Kidney epithelial cell (primary cell): ENCODE measurements at regions not wholly inside any gene's neighbourhood (a gene's known extent, or its start where the extent isn't known, plus 50 kb on each side); places are given as distances from the start of the nearest gene placed in this dataset.

Experiments
- DNase-seq: peaks from one replicate; pipeline ENCODE4 v3.0.0-alpha.2; 2010; ENCODE audit warnings: low read depth
- H3K27me3 ChIP-seq: 2 replicates; pipeline ENCODE4 v1.6.0; 2011; ENCODE audit warnings: low read length; ENCODE audit not compliant: control insufficient read depth, insufficient read depth
- H3K36me3 ChIP-seq: 2 replicates; pipeline ENCODE4 v1.5.1; 2011; ENCODE audit warnings: low read length; ENCODE audit not compliant: control insufficient read depth, insufficient read depth
- H3K4me3 ChIP-seq: 2 replicates; pipeline ENCODE4 v1.5.1; 2011; ENCODE audit warnings: low read depth, mild to moderate bottlenecking, control low read depth, low read length
- CTCF ChIP-seq: IDR thresholded peaks from 2 replicates; pipeline ENCODE4 v1.5.1; 2011; ENCODE audit warnings: mild to moderate bottlenecking, moderate library complexity, low read length, control low read depth, inconsistent platforms; ENCODE audit not compliant: insufficient read depth, poor library complexity, severe bottlenecking

DNA sequence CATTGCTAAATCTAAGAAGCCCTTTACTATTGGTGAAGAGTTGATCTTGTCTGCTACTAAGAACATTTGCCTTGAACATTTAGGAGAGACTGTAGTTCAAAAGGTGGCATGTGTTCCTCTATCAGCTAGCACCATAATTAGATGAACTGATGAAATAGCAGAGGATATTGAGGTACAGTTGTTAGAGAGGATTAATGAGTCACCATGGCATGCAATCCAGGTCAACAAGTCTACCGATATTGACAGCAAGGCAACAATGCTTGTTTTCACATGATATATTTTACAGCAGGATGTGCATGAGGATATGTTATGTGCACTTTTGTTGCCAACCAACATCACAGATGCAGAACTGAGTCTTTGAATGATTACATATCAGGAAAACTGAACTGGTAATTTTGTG is 134.3 kb upstream of the CDH9 start:
- Histone ChIP-seq H3K4me3 (no peak overlapping the region), H3K36me3 (no peaks in the 10 kb centered on the region), H3K27me3 (no peaks in the 10 kb centered on the region)
- no peak for TF ChIP-seq CTCF
- no peak for DNase-seq

DNA sequence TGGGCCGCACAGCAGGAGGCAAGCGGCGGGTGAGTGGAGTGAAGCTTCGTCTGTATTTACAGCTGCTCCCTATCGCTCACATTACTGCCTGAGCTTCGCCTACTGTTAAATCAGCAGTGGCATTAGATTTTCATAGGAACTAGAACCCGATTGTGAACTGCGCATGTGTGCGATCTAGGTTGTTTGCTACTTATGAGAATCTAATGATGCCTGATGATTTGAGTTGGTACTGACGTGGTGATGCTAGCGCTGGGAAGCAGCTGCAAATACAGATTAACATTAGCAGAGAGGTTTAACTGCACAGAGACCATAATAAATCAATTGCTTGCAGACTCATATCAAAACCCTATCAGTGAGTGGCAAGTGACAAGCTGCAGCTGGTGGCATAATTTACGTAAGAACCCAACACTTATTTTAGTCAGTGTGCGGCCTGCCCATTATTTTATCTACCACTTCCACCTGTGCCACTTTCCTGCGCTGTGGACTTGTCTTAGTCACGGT is 133.4 kb upstream of the CDH9 start:
- Histone ChIP-seq H3K36me3 (no peaks in the 10 kb centered on the region), H3K27me3 (no peaks in the 10 kb centered on the region), H3K4me3 (no peak overlapping the region)
- TF ChIP-seq CTCF: no peak
- no peak for DNase-seq

DNA sequence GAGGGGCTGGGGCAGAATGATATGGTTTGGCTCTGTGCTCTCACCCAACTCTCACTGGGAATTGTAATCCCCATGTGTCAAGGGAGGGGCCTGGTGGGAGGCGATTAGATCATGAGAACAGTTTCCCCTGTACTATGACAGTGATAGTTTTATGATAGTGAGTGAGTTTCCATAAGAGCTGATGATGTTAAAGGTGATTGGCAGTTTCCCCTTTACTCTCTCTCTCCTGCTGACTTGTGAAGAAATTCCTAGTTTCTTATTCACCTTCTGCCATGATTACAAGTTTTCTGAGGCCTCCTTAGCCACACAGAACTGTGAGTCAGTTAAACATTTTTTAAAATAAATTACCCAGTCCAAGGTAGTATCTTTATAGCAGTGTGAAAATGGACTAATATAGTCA is 120.4 kb upstream of the CDH9 start:
- TF ChIP-seq CTCF: no peak

DNA sequence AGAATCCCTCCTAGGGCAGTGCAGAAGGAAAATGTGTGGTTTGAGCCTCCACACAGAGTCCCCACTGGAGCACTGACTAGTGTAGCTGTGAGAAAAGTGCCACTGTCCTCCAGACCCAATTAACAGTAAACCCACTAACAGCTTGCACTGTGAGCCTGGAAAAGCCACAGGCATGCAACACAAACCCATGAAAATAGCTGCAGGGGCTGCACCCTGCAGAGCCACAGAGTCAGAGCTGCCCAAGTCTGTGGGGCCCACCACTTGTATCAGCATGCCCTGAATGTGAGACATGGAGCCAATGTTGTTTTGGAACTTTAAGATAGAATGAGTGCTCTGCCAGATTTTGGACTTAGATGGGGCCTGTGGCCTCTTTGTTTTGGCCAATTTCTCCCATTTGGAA is 119.8 kb upstream of the CDH9 start:
- no peak overlapping the region for H3K4me3 ChIP-seq
- no peak for DNase-seq
- no peaks in the 10 kb centered on the region for H3K27me3 ChIP-seq
- H3K36me3 ChIP-seq: no peaks in the 10 kb centered on the region
- TF ChIP-seq CTCF: no peak

More for the DNA sequence above, 120.4 kb upstream of the CDH9 start:
- Histone ChIP-seq H3K4me3 (no peak overlapping the region), H3K27me3 (no peaks in the 10 kb centered on the region), H3K36me3 (no peaks in the 10 kb centered on the region)
- DNase-seq: no peak

DNA sequence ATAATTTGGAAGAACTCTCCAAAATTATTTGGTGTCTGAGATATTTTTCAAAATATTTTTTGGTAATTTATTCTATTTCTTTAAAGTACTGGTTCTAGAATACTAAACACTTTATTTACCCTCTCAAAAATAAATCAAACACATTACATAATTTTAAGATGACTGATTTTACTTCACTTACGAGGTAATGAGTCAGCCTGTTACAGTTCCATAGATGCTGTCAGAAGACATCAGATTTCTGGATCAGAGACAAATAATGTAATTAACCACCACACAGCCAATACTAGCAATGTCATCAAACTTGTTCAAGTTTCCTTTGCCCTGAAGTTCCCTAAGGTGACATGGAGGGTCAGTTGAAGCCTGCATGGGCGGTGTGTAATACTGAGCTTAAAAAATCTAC is 106.1 kb upstream of the CDH9 start:
- Histone ChIP-seq H3K36me3 (no peaks in the 10 kb centered on the region), H3K4me3 (no peak overlapping the region), H3K27me3 (no peaks in the 10 kb centered on the region)
- no peak for TF ChIP-seq CTCF
- no peak for DNase-seq

- DNase-seq: no peak
- Histone ChIP-seq H3K36me3 (no peaks in the 10 kb centered on the region), H3K27me3 (no peaks in the 10 kb centered on the region), H3K4me3 (no peak overlapping the region)
- no peak for TF ChIP-seq CTCF
These were observed 102.4 kb upstream of the CDH9 start for GRCh38 chr5:27140831-27141230.
